ENCODE measurements at regions not wholly inside any gene's neighbourhood (a gene's known extent, or its start where the extent isn't known, plus 50 kb on each side); places are given as distances from the start of the nearest gene placed in this dataset.

- no peak for TF ChIP-seq CTCF (conservative IDR thresholded peaks at IDR 0.05; ENCODE audit: low read depth, low read length)
- no peak for TF ChIP-seq EZH2 (IDR thresholded peaks at IDR 0.05; ENCODE audit: borderline replicate concordance, low read depth, low read length, poor library complexity, severe bottlenecking)
These were observed 816.6 kb downstream of the DIAPH3 start for GRCh38 chr13:59346999-59347723.

Data from A673 (cell line).